Osteoblast (primary cell): ENCODE measurements at regions not wholly inside any gene's neighbourhood (a gene's known extent, or its start where the extent isn't known, plus 50 kb on each side); places are given as distances from the start of the nearest gene placed in this dataset.

Experiments
- DNase-seq: peaks from one replicate; pipeline ENCODE4 v3.0.0; 2011; ENCODE audit warnings: low spot score, mixed read lengths; ENCODE audit not compliant: insufficient read length; ENCODE audit errors: missing footprints
- H2AFZ ChIP-seq: 2 replicates; pipeline ENCODE4 v1.6.0; 2011; ENCODE audit warnings: mild to moderate bottlenecking, low read length
- H3K27ac ChIP-seq: 2 replicates; pipeline ENCODE4 v1.5.1; 2011; ENCODE audit warnings: mild to moderate bottlenecking, low read depth, low read length, moderate library complexity
- H3K27me3 ChIP-seq: 2 replicates; pipeline ENCODE4 v1.6.0; 2012; ENCODE audit warnings: mild to moderate bottlenecking, control low read depth, inconsistent platforms, low read length, moderate library complexity; ENCODE audit not compliant: insufficient read depth
- H3K36me3 ChIP-seq: 2 replicates; pipeline ENCODE4 v1.5.1; 2011; ENCODE audit warnings: mild to moderate bottlenecking, low read length, control low read depth, moderate library complexity; ENCODE audit not compliant: insufficient read depth
- H3K4me1 ChIP-seq: 2 replicates; pipeline ENCODE4 v1.5.1; 2011; ENCODE audit warnings: mild to moderate bottlenecking, low read length, control low read depth, moderate library complexity; ENCODE audit not compliant: insufficient read depth
- H3K4me2 ChIP-seq: 2 replicates; pipeline ENCODE4 v1.6.0; 2011; ENCODE audit warnings: mild to moderate bottlenecking, low read length; ENCODE audit not compliant: insufficient read depth
- H3K4me3 ChIP-seq: fragments of 200-600 bp; sonication (generic); 3 replicates; pipeline ENCODE4 v1.5.1; 2012; ENCODE audit warnings: mild to moderate bottlenecking, low read length, inconsistent platforms; ENCODE audit not compliant: insufficient read depth
- H3K79me2 ChIP-seq: 2 replicates; pipeline ENCODE4 v1.6.0; 2012; ENCODE audit warnings: mild to moderate bottlenecking, low read length, control low read depth, inconsistent platforms; ENCODE audit not compliant: insufficient read depth
- H3K9me3 ChIP-seq: 2 replicates; pipeline ENCODE4 v1.5.1; 2011; ENCODE audit warnings: low read depth, low read length, control low read depth
- H4K20me1 ChIP-seq: 2 replicates; pipeline ENCODE4 v1.6.0; 2012; ENCODE audit warnings: mild to moderate bottlenecking, low read length, control low read depth; ENCODE audit not compliant: insufficient read depth
- CTCF ChIP-seq: IDR thresholded peaks from 2 replicates; pipeline ENCODE4 v1.5.1; 2011; ENCODE audit warnings: mild to moderate bottlenecking, low read depth, low read length, moderate library complexity; ENCODE audit errors: extremely low read depth

GRCh38 chr1:235017719-235018118, 110.9 kb downstream of the TOMM20 start:
- Histone ChIP-seq H3K27ac (peak overlapping the region; percentile 88), H3K4me1 (peaks cover 21% of the 10 kb centered on the region), H3K9me3 (peaks cover 4% of the 10 kb centered on the region), H3K79me2 (no peaks in the 10 kb centered on the region), H2AFZ (no peak overlapping the region), H3K27me3 (no peaks in the 10 kb centered on the region), H3K4me2 (no peak overlapping the region), H4K20me1 (no peaks in the 10 kb centered on the region), H3K4me3 (no peak overlapping the region), H3K36me3 (no peaks in the 10 kb centered on the region)
- DNase-seq = no peak
- TF ChIP-seq CTCF = no peak

- no peaks in the 10 kb centered on the region for H4K20me1 ChIP-seq
- H3K27me3 ChIP-seq = no peaks in the 10 kb centered on the region
- H3K79me2 ChIP-seq = no peaks in the 10 kb centered on the region
- peak overlapping the region; percentile 88 for H3K27ac ChIP-seq
- peaks cover 23% of the 10 kb centered on the region for H3K4me1 ChIP-seq
- H3K4me3 ChIP-seq = no peak overlapping the region
- no peak for DNase-seq
- H3K4me2 ChIP-seq = no peak overlapping the region
- peaks cover 4% of the 10 kb centered on the region for H3K9me3 ChIP-seq
- H2AFZ ChIP-seq = no peak overlapping the region
- TF ChIP-seq CTCF = no peak
- H3K36me3 ChIP-seq = no peaks in the 10 kb centered on the region
These were observed 111.4 kb downstream of the TOMM20 start for GRCh38 chr1:235017191-235017590.

- Histone ChIP-seq H3K4me3 (no peak overlapping the region), H3K27me3 (no peaks in the 10 kb centered on the region), H3K9me3 (peaks cover 4% of the 10 kb centered on the region), H3K79me2 (no peaks in the 10 kb centered on the region), H2AFZ (no peak overlapping the region), H3K4me1 (peaks cover 35% of the 10 kb centered on the region), H3K4me2 (no peak overlapping the region), H3K36me3 (no peaks in the 10 kb centered on the region), H3K27ac (peak overlapping the region; percentile 56), H4K20me1 (no peaks in the 10 kb centered on the region)
- TF ChIP-seq CTCF = no peak
- DNase-seq = no peak
These were observed 113.2 kb downstream of the TOMM20 start for GRCh38 chr1:235015291-235015985.

- TF ChIP-seq CTCF = no peak
- Histone ChIP-seq H3K36me3 (no peaks in the 10 kb centered on the region), H3K4me1 (peaks cover 35% of the 10 kb centered on the region), H3K27ac (no peak overlapping the region), H3K4me3 (no peak overlapping the region), H3K4me2 (no peak overlapping the region), H3K27me3 (no peaks in the 10 kb centered on the region), H4K20me1 (no peaks in the 10 kb centered on the region), H3K79me2 (no peaks in the 10 kb centered on the region), H3K9me3 (peaks cover 4% of the 10 kb centered on the region), H2AFZ (no peak overlapping the region)
- DNase-seq = no peak
These were observed 113.9 kb downstream of the TOMM20 start for GRCh38 chr1:235014756-235015155.
